Mesendoderm (in vitro differentiated cells): ENCODE measurements at regions not wholly inside any gene's neighbourhood (a gene's known extent, or its start where the extent isn't known, plus 50 kb on each side); places are given as distances from the start of the nearest gene placed in this dataset.

ENCODE experiments used
- DNase-seq: peaks from one replicate; pipeline ENCODE4 v3.0.0; 2013
- H2AK5ac ChIP-seq: 2 replicates; pipeline ENCODE4 v1.6.1; 2013; ENCODE audit warnings: low read length, inconsistent platforms
- H2BK120ac ChIP-seq: 2 replicates; pipeline ENCODE4 v1.6.1; 2013; ENCODE audit warnings: low read depth, mild to moderate bottlenecking, low read length, moderate library complexity, mixed read lengths
- H2BK15ac ChIP-seq: replicated peaks from 2 replicates; pipeline ENCODE4 v1.6.1; 2013; ENCODE audit warnings: low read depth, mild to moderate bottlenecking, moderate library complexity
- H2BK5ac ChIP-seq: 2 replicates; pipeline ENCODE4 v1.6.1; 2013; ENCODE audit warnings: low read length, inconsistent platforms
- H3K18ac ChIP-seq: 2 replicates; pipeline ENCODE4 v1.6.1; 2013; ENCODE audit warnings: mild to moderate bottlenecking, low read length, mixed read lengths
- H3K23ac ChIP-seq: one replicate; pipeline ENCODE4 v1.6.1; 2013; ENCODE audit warnings: low read length
- H3K27ac ChIP-seq: 2 replicates; pipeline ENCODE4 v1.5.1; 2013; ENCODE audit warnings: low read depth, mild to moderate bottlenecking, inconsistent platforms, low read length, moderate library complexity
- H3K27me3 ChIP-seq: 2 replicates; pipeline ENCODE4 v1.6.1; 2013; ENCODE audit warnings: low read length, control low read depth, mild to moderate bottlenecking, inconsistent platforms; ENCODE audit not compliant: insufficient read depth, poor library complexity
- H3K36me3 ChIP-seq: 2 replicates; pipeline ENCODE4 v1.6.1; 2013; ENCODE audit warnings: low read length, inconsistent platforms; ENCODE audit not compliant: control insufficient read depth, insufficient read depth
- H3K4ac ChIP-seq: one replicate; pipeline ENCODE4 v1.6.1; 2013; ENCODE audit warnings: low read depth, mild to moderate bottlenecking, low read length, moderate library complexity
- H3K4me1 ChIP-seq: 2 replicates; pipeline ENCODE4 v1.6.1; 2013; ENCODE audit warnings: low read depth, low read length, inconsistent platforms; ENCODE audit not compliant: control insufficient read depth
- H3K4me2 ChIP-seq: 2 replicates; pipeline ENCODE4 v1.6.1; 2013; ENCODE audit warnings: low read length
- H3K4me3 ChIP-seq: 2 replicates; pipeline ENCODE4 v1.5.1; 2013; ENCODE audit warnings: mild to moderate bottlenecking, low read length
- H3K56ac ChIP-seq: one replicate; pipeline ENCODE4 v1.6.1; 2013; ENCODE audit warnings: low read length
- H3K79me1 ChIP-seq: 2 replicates; pipeline ENCODE4 v1.6.1; 2013; ENCODE audit warnings: low read length, inconsistent platforms
- H3K79me2 ChIP-seq: 2 replicates; pipeline ENCODE4 v1.6.1; 2013; ENCODE audit warnings: mild to moderate bottlenecking, low read length; ENCODE audit not compliant: control insufficient read depth, insufficient read depth
- H3K9ac ChIP-seq: 2 replicates; pipeline ENCODE4 v1.6.1; 2013; ENCODE audit warnings: low read length, inconsistent platforms
- H4K5ac ChIP-seq: one replicate; pipeline ENCODE4 v1.6.1; 2013; ENCODE audit warnings: low read length
- H4K8ac ChIP-seq: one replicate; pipeline ENCODE4 v1.6.1; 2013; ENCODE audit warnings: low read depth, mild to moderate bottlenecking, control low read depth, low read length, moderate library complexity
- WGBS: extraction: QIAGEN DNeasy Blood & Tissue Kit; methylation state at CpG from one replicate; pipeline ENCODE4 v1.1.7; 2013; ENCODE audit warnings: low lambda C conversion rate, missing lambda C conversion rate; ENCODE audit not compliant: insufficient coverage; ENCODE audit errors: extremely low coverage; 5-methylcytosine and 5-hydroxymethylcytosine counted together

DNA sequence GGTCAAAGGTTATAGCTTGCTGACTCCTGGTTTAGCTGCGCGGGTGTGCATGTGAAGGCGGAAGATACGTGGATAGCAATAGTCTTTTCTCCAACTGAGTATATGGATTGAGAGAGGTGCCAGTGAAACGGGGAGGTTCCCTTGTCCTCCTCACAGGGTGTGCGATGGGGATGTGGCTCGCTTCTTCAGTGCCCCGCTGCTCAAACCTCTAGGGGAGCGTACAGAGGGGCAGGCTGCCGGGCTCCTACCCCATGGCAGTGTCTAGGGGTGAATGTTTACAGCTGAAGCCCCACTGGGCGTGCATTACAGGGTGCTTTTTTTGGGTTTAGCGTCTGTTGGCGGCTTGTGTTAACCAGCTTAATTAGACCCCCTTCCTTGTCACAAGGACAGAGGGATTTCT, 438.5 kb downstream of the CCSER2 start:
- no peak overlapping the region for H3K27ac ChIP-seq
- no peak overlapping the region for H3K4me2 ChIP-seq
- no CpG with 5 or more reads among the region's 13 CpGs for WGBS

DNA sequence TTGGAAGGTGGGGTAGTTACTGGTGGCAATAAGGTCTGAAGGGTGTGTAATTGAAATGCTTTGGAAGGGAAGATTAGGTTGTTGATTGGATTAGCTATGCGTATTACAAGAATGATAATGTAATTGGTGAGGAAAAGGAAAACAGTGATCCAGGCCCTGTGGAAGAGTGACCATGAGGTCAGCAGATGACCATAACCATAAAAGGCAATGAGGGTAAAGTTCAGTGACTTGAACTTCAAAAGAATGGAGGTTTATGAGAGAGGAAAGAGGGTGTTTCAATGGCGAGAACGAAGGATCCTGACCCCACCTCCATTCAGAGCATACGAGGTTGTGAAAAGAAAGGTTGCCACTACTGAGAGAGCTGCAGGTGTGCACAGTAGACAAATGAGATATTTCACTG, 439.7 kb downstream of the CCSER2 start:
- no peaks in the 10 kb centered on the region for H3K36me3 ChIP-seq
- no peaks in the 10 kb centered on the region for H3K4me1 ChIP-seq
- no peak overlapping the region for H4K5ac ChIP-seq
- H3K4ac ChIP-seq: no peak overlapping the region
- no peaks in the 10 kb centered on the region for H3K79me2 ChIP-seq
- H3K27me3 ChIP-seq: peaks cover 2% of the 10 kb centered on the region
- no peak overlapping the region for H4K8ac ChIP-seq
- no peak overlapping the region for H3K18ac ChIP-seq
- DNase-seq: no peak
- H2AK5ac ChIP-seq: no peak overlapping the region
- no peak overlapping the region for H2BK5ac ChIP-seq
- 100% methylated on average over 1 of the region's 4 CpGs for WGBS
- H3K9ac ChIP-seq: no peak overlapping the region
- no peak overlapping the region for H3K23ac ChIP-seq
- no peak overlapping the region for H2BK15ac ChIP-seq
- no peak overlapping the region for H3K56ac ChIP-seq
- H3K4me2 ChIP-seq: no peak overlapping the region
- H3K4me3 ChIP-seq: no peak overlapping the region
- no peak overlapping the region for H2BK120ac ChIP-seq
- no peaks in the 10 kb centered on the region for H3K79me1 ChIP-seq
- no peak overlapping the region for H3K27ac ChIP-seq

More for the DNA sequence above, 438.5 kb downstream of the CCSER2 start:
- no peak for DNase-seq
- Histone ChIP-seq H3K56ac (no peak overlapping the region), H2BK15ac (no peak overlapping the region), H3K18ac (no peak overlapping the region), H2BK5ac (no peak overlapping the region), H3K79me1 (no peaks in the 10 kb centered on the region), H3K79me2 (no peaks in the 10 kb centered on the region), H3K27me3 (no peaks in the 10 kb centered on the region), H3K9ac (no peak overlapping the region), H3K36me3 (no peaks in the 10 kb centered on the region), H3K23ac (no peak overlapping the region), H2BK120ac (no peak overlapping the region), H4K8ac (no peak overlapping the region), H3K4ac (no peak overlapping the region), H3K4me1 (peaks cover 2% of the 10 kb centered on the region), H4K5ac (no peak overlapping the region), H2AK5ac (no peak overlapping the region), H3K4me3 (no peak overlapping the region)

GRCh38 chr10:84770824-84771223, 442.4 kb downstream of the CCSER2 start:
- H2BK120ac ChIP-seq: no peak overlapping the region
- no peaks in the 10 kb centered on the region for H3K79me1 ChIP-seq
- H3K27ac ChIP-seq: no peak overlapping the region
- no peak overlapping the region for H3K23ac ChIP-seq
- H3K4me2 ChIP-seq: no peak overlapping the region
- DNase-seq: no peak
- no peak overlapping the region for H4K5ac ChIP-seq
- no peak overlapping the region for H2AK5ac ChIP-seq
- H4K8ac ChIP-seq: no peak overlapping the region
- H3K36me3 ChIP-seq: no peaks in the 10 kb centered on the region
- peaks cover 2% of the 10 kb centered on the region for H3K27me3 ChIP-seq
- no peak overlapping the region for H3K4ac ChIP-seq
- no peak overlapping the region for H2BK5ac ChIP-seq
- H3K56ac ChIP-seq: no peak overlapping the region
- H3K4me3 ChIP-seq: no peak overlapping the region
- H3K9ac ChIP-seq: no peak overlapping the region
- H3K79me2 ChIP-seq: no peaks in the 10 kb centered on the region
- H3K18ac ChIP-seq: no peak overlapping the region
- no peak overlapping the region for H2BK15ac ChIP-seq
- no peaks in the 10 kb centered on the region for H3K4me1 ChIP-seq

DNA sequence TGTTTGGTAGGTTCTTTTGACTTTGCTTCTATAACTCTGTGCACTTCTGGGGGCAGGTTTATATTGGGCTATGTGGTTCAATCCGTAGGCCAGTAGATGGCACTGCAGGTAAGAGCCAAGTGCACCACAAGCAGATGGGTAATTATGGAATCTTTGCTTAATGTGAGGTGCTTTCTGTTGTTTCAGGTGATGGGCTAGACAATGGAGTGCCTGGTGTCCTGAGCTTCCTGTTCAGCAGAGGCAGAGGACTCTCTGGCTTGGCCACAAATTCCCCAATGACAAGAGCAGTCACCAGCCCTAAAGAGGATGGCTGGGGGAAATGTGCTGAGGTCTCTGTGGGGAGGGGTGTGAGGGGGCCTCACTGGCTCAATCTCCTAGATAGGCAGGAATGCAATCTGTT, 455.0 kb downstream of the CCSER2 start:
- no peaks in the 10 kb centered on the region for H3K4me1 ChIP-seq
- H3K23ac ChIP-seq: no peak overlapping the region
- no peak overlapping the region for H3K18ac ChIP-seq
- no CpG with 5 or more reads among the region's 1 CpG for WGBS
- no peak overlapping the region for H3K9ac ChIP-seq
- no peak overlapping the region for H2BK5ac ChIP-seq
- no peak overlapping the region for H2BK120ac ChIP-seq
- no peak overlapping the region for H2AK5ac ChIP-seq
- H4K8ac ChIP-seq: no peak overlapping the region
- no peak overlapping the region for H4K5ac ChIP-seq
- H3K27me3 ChIP-seq: no peaks in the 10 kb centered on the region
- H3K4ac ChIP-seq: no peak overlapping the region
- no peak overlapping the region for H3K4me3 ChIP-seq
- no peak overlapping the region for H3K27ac ChIP-seq
- H3K56ac ChIP-seq: no peak overlapping the region
- H3K79me2 ChIP-seq: no peaks in the 10 kb centered on the region
- peak; percentile 78 for DNase-seq
- no peaks in the 10 kb centered on the region for H3K36me3 ChIP-seq
- no peaks in the 10 kb centered on the region for H3K79me1 ChIP-seq
- H3K4me2 ChIP-seq: no peak overlapping the region
- no peak overlapping the region for H2BK15ac ChIP-seq

- H3K18ac ChIP-seq: peak overlapping the region; percentile 29
- H4K8ac ChIP-seq: no peak overlapping the region
- H3K27ac ChIP-seq: no peak overlapping the region
- no peak overlapping the region for H3K23ac ChIP-seq
- no peaks in the 10 kb centered on the region for H3K4me1 ChIP-seq
- H2BK15ac ChIP-seq: no peak overlapping the region
- no peak overlapping the region for H3K9ac ChIP-seq
- no peak overlapping the region for H3K4me2 ChIP-seq
- no peak overlapping the region for H3K56ac ChIP-seq
- no peak for DNase-seq
- H3K4me3 ChIP-seq: no peak overlapping the region
- H3K79me1 ChIP-seq: no peaks in the 10 kb centered on the region
- H3K79me2 ChIP-seq: no peaks in the 10 kb centered on the region
- no peaks in the 10 kb centered on the region for H3K27me3 ChIP-seq
- peak overlapping the region; percentile 73 for H3K4ac ChIP-seq
- no peak overlapping the region for H2BK120ac ChIP-seq
- H4K5ac ChIP-seq: no peak overlapping the region
- H3K36me3 ChIP-seq: no peaks in the 10 kb centered on the region
- H2BK5ac ChIP-seq: no peak overlapping the region
- no peak overlapping the region for H2AK5ac ChIP-seq
Observed at GRCh38 chr10:84783909-84784308, 455.5 kb downstream of the CCSER2 start.

DNA sequence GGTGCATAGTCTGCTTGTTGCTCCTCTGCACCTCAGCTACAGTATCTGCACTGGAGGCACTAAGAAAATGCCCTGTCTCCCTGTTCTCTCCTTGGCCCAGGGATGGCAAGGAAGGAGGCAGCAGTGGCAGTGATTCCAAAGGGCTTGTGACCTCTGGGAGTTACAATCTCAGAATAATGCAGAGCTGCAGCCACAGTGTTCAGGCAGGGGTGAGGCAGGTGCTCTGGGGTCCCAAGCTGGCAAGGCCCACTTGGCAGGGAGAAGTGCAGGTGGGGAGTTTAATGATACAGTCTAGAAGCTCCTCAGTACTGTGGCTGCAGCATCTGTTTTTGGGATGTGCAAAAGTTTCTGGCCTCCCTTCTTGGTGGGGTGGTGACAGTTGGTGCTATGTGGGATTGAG, 456.4 kb downstream of the CCSER2 start:
- Histone ChIP-seq H3K79me1 (no peaks in the 10 kb centered on the region), H4K8ac (no peak overlapping the region), H3K56ac (no peak overlapping the region), H3K4me1 (no peaks in the 10 kb centered on the region), H3K79me2 (no peaks in the 10 kb centered on the region), H2BK5ac (no peak overlapping the region), H3K27ac (no peak overlapping the region), H2AK5ac (no peak overlapping the region), H3K9ac (no peak overlapping the region), H3K23ac (no peak overlapping the region), H4K5ac (no peak overlapping the region), H3K36me3 (no peaks in the 10 kb centered on the region), H3K4ac (no peak overlapping the region), H3K4me2 (no peak overlapping the region), H3K4me3 (no peak overlapping the region), H2BK15ac (no peak overlapping the region), H3K18ac (no peak overlapping the region), H3K27me3 (no peaks in the 10 kb centered on the region), H2BK120ac (no peak overlapping the region)
- no peak for DNase-seq
